HCT116 (cell line): ENCODE measurements at regions not wholly inside any gene's neighbourhood (a gene's known extent, or its start where the extent isn't known, plus 50 kb on each side); places are given as distances from the start of the nearest gene placed in this dataset.

Source experiments
- ATAC-seq: fragments of 200-7000 bp; cut with Tn5 transposase; 2 replicates; pipeline ENCODE4 v1.9.1; 2020; ENCODE audit warnings: mild to moderate bottlenecking, moderate library complexity
- BruUV-seq: library from RNA; stranded (reverse); fragments of 400-500 nt; replicated peaks from 2 replicates; lab custom pipeline; 2021; lab: Mats Ljungman, UMichigan
- CTCF ChIA-PET: fragments of 300-600 bp; sonication (Branson Sonifier 250); formaldehyde crosslinking; loops from one replicate; lab custom pipeline; 2021; ENCODE audit warnings: antibody characterized with exemption; lab: Charles Lee
- POLR2A ChIA-PET: fragments of 300-600, 350-600 bp; sonication (Branson Sonifier 250); formaldehyde crosslinking; loops from one replicate; lab custom pipeline; 2021; ENCODE audit warnings: antibody characterized with exemption; lab: Charles Lee
- RAD21 ChIA-PET, 2 experiments: fragments of 300-600 bp; sonication (Branson Sonifier 250); formaldehyde crosslinking; loops; one replicate each; lab custom pipeline; 2023; ENCODE audit warnings: low total read pairs in 2 of 2; ENCODE audit not compliant: uncharacterized antibody in 2 of 2, unreplicated experiment in 2 of 2, low non-redundant PET in 1 of 2; lab: Charles Lee
- DNase-seq: peaks from one replicate; pipeline ENCODE4 v3.0.0-alpha.2; 2010; ENCODE audit warnings: low read depth, low spot score
- H2AFZ ChIP-seq: fragments of 200-600 bp; shearing (Covaris generic), sonication (generic); 2 replicates; pipeline ENCODE4 v1.6.1; 2017; ENCODE audit warnings: low read depth, mixed run types, mixed read lengths, antibody characterized with exemption, low read length; ENCODE audit not compliant: poor library complexity, severe bottlenecking
- H3K27ac ChIP-seq: 2 replicates; pipeline ENCODE4 v1.5.1; 2012; ENCODE audit warnings: low read depth, low read length
- H3K27me3 ChIP-seq: fragments of 200-600 bp; sonication (generic); 2 replicates; pipeline ENCODE4 v1.6.1; 2016; ENCODE audit warnings: mixed run types, low read length, mixed read lengths; ENCODE audit not compliant: insufficient read depth
- H3K36me3 ChIP-seq, 2 experiments: fragments of 200-500 bp in 1 of 2; fragments of 200-600 bp in 1 of 2; sonication (Bioruptor generic) in 1 of 2; sonication (generic) in 1 of 2; 2 replicates each; pipeline versions ENCODE4 v1.5.1 to v1.6.1; 2014 to 2016; ENCODE audit warnings: low read length in 2 of 2, inconsistent platforms in 1 of 2, mixed read lengths in 1 of 2, mixed run types in 1 of 2; ENCODE audit not compliant: insufficient read depth in 2 of 2, control insufficient read depth in 1 of 2
- H3K4me1 ChIP-seq, 2 experiments: fragments of 200-600 bp in 1 of 2; sonication (generic) in 1 of 2; 2 replicates each; pipeline versions ENCODE4 v1.5.1 to v1.6.1; 2012 to 2017; ENCODE audit warnings: low read length in 2 of 2, inconsistent platforms in 1 of 2, mild to moderate bottlenecking in 1 of 2, mixed read lengths in 1 of 2, mixed run types in 1 of 2, moderate library complexity in 1 of 2; ENCODE audit not compliant: insufficient read depth in 2 of 2, control insufficient read depth in 1 of 2
- H3K4me2 ChIP-seq: fragments of 200-600 bp; sonication (generic); 2 replicates; pipeline ENCODE4 v1.6.1; 2017; ENCODE audit warnings: mixed run types, low read length, mixed read lengths
- H3K4me3 ChIP-seq, 2 experiments: fragments of 200-600 bp in 1 of 2; sonication (generic) in 1 of 2; replicated peaks in 1 of 2; 2 replicates each; pipeline ENCODE4 v1.5.1; 2011 to 2016; ENCODE audit warnings: low read length in 2 of 2, control low read depth in 1 of 2, low read depth in 1 of 2, mild to moderate bottlenecking in 1 of 2, mixed read lengths in 1 of 2, mixed run types in 1 of 2
- H3K79me2 ChIP-seq: fragments of 200-600 bp; sonication (generic); 2 replicates; pipeline ENCODE4 v1.6.1; 2017; ENCODE audit warnings: mild to moderate bottlenecking, mixed run types, low read length, moderate library complexity, mixed read lengths; ENCODE audit not compliant: insufficient read depth
- H3K9ac ChIP-seq: fragments of 200-600 bp; sonication (generic); 2 replicates; pipeline ENCODE4 v1.6.1; 2016; ENCODE audit warnings: low read length, mixed read lengths
- H3K9me2 ChIP-seq: fragments of 200-600 bp; sonication (generic), shearing (Covaris generic); 2 replicates; pipeline ENCODE4 v1.6.1; 2017; ENCODE audit warnings: mixed run types, mild to moderate bottlenecking, moderate library complexity; ENCODE audit not compliant: insufficient read depth
- H3K9me3 ChIP-seq, 2 experiments: fragments of 200-500 bp in 1 of 2; fragments of 200-600 bp in 1 of 2; sonication (Bioruptor generic) in 1 of 2; sonication (generic) in 1 of 2; 2 replicates each; pipeline ENCODE4 v1.6.1; 2014 to 2017; ENCODE audit warnings: low read length in 2 of 2, mixed read lengths in 2 of 2, inconsistent platforms in 1 of 2, low read depth in 1 of 2, mild to moderate bottlenecking in 1 of 2, mixed run types in 1 of 2, moderate library complexity in 1 of 2; ENCODE audit not compliant: control insufficient read depth in 1 of 2, insufficient read depth in 1 of 2
- H4K20me1 ChIP-seq: fragments of 200-600 bp; sonication (generic), shearing (Covaris generic); 2 replicates; pipeline ENCODE4 v1.6.1; 2017; ENCODE audit warnings: mixed run types, mild to moderate bottlenecking, moderate library complexity; ENCODE audit not compliant: insufficient read depth
- CTCF ChIP-seq, 3 experiments: fragments of 200-600 bp in 1 of 3; sonication (generic) in 1 of 3; IDR thresholded peaks in 2 of 3; conservative IDR thresholded peaks in 1 of 3; 2 replicates each; pipeline ENCODE4 v1.5.1; 2012 to 2017; ENCODE audit warnings: low read depth in 2 of 3, low read length in 2 of 3, antibody characterized with exemption in 1 of 3, borderline replicate concordance in 1 of 3, control low read depth in 1 of 3, mild to moderate bottlenecking in 1 of 3, mixed read lengths in 1 of 3, mixed run types in 1 of 3, moderate library complexity in 1 of 3; ENCODE audit not compliant: insufficient read depth in 1 of 3
- EZH2phosphoT487 ChIP-seq: fragments of 200-600 bp; IDR thresholded peaks from 2 replicates; pipeline ENCODE4 v1.6.1; 2018; ENCODE audit warnings: antibody characterized with exemption, borderline replicate concordance
- SP1 ChIP-seq: IDR thresholded peaks from 2 replicates; pipeline ENCODE4 v1.6.1; 2012; ENCODE audit warnings: low read depth
- SRF ChIP-seq: IDR thresholded peaks from 2 replicates; pipeline ENCODE4 v1.6.1; 2012; ENCODE audit warnings: low read depth
- ZNF274 ChIP-seq: fragments of 200-500 bp; sonication (Bioruptor generic); IDR thresholded peaks from 2 replicates; pipeline ENCODE4 v1.6.1; 2014; ENCODE audit warnings: mild to moderate bottlenecking, low read depth, low read length, inconsistent platforms
- intact Hi-C: fragments of 100-400 bp; cut with micrococcal nuclease; formaldehyde crosslinking; loops from 2 replicates; pipeline ENCODE4 v1.10.0; 2022
- TF ChIP-seq, protein P1 (sequence below): IDR thresholded peaks from 2 replicates; pipeline ENCODE4 v1.6.1; 2012
- TF ChIP-seq, protein P2 (sequence below): IDR thresholded peaks from 2 replicates; pipeline ENCODE4 v1.6.1; 2011; ENCODE audit warnings: mild to moderate bottlenecking, low read length, moderate library complexity; ENCODE audit not compliant: insufficient replicate concordance; ENCODE audit errors: extremely low read depth

- no peak overlapping the region for H2AFZ ChIP-seq
- ChIA-PET RAD21 (no interaction called here), CTCF (no interaction called here), POLR2A (no interaction called here)
- H3K4me1 ChIP-seq = no peaks in the 10 kb centered on the region
- H3K9me2 ChIP-seq = no peaks in the 10 kb centered on the region
- no peaks in the 10 kb centered on the region for H3K79me2 ChIP-seq
- H3K36me3 ChIP-seq = no peaks in the 10 kb centered on the region
- intact Hi-C loops = no loop called here
- H3K4me3 ChIP-seq = no peak overlapping the region
- H3K9ac ChIP-seq = no peak overlapping the region
- ATAC-seq = no peak
- no peak overlapping the region for H3K4me2 ChIP-seq
- H3K27me3 ChIP-seq = no peaks in the 10 kb centered on the region; the same call in 1 of the 2 replicates
- no peak for TF ChIP-seq ZNF274
- TF ChIP-seq, protein P1, sequence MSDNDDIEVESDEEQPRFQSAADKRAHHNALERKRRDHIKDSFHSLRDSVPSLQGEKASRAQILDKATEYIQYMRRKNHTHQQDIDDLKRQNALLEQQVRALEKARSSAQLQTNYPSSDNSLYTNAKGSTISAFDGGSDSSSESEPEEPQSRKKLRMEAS = no peak
- TF ChIP-seq SRF = no peak
- TF ChIP-seq EZH2phosphoT487 = no peak
- TF ChIP-seq, protein P2, sequence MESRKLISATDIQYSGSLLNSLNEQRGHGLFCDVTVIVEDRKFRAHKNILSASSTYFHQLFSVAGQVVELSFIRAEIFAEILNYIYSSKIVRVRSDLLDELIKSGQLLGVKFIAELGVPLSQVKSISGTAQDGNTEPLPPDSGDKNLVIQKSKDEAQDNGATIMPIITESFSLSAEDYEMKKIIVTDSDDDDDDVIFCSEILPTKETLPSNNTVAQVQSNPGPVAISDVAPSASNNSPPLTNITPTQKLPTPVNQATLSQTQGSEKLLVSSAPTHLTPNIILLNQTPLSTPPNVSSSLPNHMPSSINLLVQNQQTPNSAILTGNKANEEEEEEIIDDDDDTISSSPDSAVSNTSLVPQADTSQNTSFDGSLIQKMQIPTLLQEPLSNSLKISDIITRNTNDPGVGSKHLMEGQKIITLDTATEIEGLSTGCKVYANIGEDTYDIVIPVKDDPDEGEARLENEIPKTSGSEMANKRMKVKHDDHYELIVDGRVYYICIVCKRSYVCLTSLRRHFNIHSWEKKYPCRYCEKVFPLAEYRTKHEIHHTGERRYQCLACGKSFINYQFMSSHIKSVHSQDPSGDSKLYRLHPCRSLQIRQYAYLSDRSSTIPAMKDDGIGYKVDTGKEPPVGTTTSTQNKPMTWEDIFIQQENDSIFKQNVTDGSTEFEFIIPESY = no peak
- TF ChIP-seq SP1 = no peak
- no peak for TF ChIP-seq CTCF (IDR thresholded peaks at IDR 0.05 in 2 of 3, conservative IDR thresholded peaks at IDR 0.05 in 1 of 3; ENCODE audit: borderline replicate concordance in 1 of 3, insufficient read depth in 1 of 3, low read depth in 2 of 3, low read length in 2 of 3)
- TF ChIP-seq, all 23 proteins: peak for 0
- H4K20me1 ChIP-seq = no peaks in the 10 kb centered on the region
- DNase-seq = no peak
- H3K27ac ChIP-seq = no peak overlapping the region
- no TSS peak for BruUV-seq
- no peaks in the 10 kb centered on the region for H3K9me3 ChIP-seq
Observed at GRCh38 chr2:122167515-122167914, 412.1 kb downstream of the TSN start.
